NCI-H1105 treated with DMSO at 0.1 percent for 48 hours (cell line): ENCODE measurements at regions not wholly inside any gene's neighbourhood (a gene's known extent, or its start where the extent isn't known, plus 50 kb on each side); places are given as distances from the start of the nearest gene placed in this dataset.
"Not testable (repeated sequence)": the region's sequence is repeated elsewhere in the genome, so short reads cannot be mapped to it uniquely, and the experiment has no call there.

Experiments used
- DNase-seq: peaks from one replicate; lab custom pipeline; 2025; lab: John Stamatoyannopoulos, UW

DNA sequence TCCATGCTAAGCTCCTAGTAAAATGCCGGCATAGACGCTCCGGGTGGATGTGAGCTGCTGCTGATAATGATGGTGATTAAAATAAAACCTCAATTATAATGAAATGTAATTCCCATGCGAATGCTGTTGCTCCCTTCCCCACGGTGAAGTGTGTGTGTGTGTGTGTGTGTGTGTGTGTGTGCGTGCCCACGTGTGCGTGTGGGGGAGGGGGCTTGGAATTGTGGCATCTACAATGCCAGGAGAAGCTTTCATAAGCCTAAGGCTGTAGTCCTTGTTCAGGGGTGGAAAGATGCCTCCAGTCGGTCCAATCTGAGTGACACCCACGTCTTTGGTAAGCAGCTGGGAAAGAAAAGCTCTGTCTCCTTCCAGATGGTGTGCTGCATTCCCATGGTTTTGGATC, 137.9 kb downstream of the CDH26 start:
- no peak for DNase-seq

DNA sequence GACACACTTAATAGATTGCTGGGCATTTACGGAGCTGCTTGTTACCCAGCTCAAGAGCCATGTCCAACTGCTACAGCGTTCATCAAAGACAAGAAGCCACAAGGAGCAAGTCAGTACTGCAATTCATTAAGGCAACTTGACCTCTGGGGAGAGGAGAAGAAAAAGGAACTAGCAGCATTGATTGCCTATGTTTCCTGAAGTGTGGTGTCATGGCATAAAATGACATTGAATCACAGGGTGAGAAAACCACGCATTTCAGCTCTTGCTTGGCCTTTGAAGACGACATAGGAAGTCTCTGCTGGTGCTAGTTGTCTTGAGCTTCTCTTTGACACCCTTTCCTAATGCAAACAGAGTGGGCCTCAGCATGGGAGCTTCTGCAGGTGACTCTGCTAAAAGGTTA, 139.1 kb downstream of the CDH26 start:
- DNase-seq = no peak

DNA sequence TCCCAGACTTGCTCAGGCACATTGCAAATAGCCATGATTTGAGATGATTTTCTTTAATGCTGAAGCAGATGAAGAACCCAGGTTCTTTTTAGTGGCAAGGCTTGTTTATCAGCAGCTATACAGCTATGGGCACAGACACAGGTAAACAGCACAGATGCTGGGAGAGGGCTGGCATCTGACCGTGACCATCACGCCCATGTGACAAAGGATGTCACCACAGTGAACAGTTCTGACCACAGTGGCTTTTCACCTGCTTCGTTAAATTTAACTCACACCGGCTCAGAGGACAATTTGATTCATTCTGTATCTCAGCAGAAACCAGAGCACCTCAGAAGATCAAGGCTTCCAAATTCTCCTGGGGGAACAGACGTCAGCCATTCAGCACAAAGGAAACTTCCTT, 142.6 kb downstream of the CDH26 start:
- DNase-seq = no peak

DNA sequence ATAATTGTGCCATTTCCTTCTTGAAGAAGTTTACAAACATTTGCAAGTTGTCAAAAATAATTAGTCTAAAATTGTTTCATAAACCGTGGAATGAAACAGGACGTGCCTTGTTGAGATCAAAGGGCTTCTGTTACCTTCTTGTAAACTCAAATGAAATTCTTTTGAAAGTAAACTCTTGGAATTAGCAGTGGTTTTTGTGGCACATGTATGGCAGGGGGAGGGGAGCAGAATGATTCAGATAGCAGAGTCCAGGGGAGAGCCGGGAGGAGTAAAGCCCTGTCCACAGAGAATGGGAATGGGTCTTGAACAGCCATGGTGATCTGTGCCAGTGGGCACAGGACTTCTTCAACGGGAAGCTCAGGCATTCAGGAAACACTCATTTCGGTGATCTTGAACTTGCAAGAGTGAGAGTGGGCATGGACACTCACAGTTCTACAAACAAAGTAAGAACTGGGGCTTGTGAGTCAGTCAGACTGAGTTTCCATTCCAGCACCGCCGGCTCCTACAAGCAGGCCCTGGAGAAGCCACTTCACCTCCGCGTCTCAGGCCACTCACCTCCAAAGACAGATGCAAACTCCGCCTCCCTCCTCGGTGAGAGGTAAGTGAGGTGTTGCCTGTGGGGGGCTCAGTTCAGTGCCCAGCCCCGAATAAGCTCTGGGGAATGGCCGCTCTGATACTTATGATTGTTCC, 143.1 kb downstream of the CDH26 start:
- DNase-seq = no peak

DNA sequence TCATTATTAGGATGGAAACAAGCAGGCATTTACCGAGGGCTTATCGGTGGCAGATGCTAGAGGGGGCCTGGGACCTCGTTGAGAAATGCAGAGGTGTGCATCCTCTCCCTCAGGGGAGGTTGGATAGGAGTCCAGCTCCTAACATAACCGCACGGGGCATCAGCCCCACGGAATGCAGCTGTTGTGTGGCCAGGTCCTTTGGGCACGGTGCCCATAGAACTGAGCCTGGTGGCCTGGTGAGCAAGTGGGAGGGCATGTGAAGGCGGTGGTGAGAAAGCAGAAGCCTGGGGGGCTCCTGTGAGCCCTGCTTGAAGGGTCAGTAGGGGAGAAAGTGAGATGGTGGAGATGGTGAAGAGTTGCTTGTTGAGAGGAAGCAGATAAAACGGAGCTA, 143.7 kb downstream of the CDH26 start:
- no peak for DNase-seq

DNA sequence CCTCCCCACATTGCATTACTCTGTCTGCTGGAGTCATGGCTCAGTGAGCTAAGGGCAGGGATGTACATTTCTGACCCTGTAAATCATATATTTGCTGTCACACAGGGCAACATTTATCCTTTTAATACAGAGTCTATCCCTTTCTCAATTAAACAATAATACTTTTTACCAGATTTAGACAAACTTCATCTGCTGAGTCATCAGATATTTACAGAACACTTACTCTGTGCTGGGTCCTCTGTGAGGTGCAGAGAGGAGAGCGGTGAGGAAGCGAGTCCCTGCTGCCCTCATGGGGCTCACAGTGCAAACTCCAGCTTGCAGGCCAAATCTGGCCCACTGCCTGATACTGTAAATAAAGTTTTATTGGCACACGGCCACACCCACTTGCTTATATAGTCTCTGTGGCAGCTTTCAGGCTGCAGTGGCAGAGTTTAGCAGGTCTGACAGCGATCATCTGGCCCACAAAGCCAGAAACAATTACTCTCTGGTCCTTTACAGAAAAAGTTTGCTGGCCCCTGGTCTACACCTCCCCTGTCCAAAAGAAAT, 144.5 kb downstream of the CDH26 start:
- DNase-seq = no peak

DNA sequence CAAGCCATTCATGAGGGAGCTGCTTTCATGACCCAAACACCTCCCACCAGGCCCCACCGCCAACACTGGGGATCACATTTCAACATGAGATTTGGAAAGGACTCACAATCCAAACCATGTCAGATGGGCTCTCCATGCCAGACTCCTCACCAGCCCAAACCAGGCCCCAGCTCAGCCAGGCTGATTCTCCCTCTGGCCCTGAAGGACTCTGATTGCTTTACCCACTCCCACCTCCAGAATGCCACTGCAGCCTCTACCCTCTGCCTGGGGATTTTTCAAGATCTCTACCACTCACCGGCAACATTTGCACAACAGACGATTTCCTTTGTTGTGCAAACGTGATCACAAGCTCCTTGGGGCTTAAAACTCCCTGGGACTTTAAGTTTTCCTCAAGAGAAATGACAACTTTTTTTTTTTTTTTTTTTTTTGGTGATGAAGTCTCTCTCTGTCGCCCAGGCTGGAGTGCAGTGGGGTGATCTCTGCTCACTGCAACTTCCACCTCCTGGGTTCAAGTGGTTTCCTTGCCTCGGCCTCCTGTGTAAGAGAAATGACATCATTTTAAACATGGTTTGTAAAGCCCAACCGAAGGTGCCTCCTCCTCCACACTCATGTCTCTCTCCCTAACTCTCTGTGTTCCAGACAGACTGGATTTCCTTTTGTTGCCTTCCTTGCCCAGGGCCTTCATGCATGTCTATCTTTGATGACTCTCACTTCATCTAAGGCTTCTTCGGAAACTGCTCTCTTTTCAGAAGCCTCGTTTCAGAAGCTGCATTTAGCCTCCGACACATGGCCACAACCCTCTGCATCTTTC, 147.0 kb downstream of the CDH26 start:
- no peak for DNase-seq

DNA sequence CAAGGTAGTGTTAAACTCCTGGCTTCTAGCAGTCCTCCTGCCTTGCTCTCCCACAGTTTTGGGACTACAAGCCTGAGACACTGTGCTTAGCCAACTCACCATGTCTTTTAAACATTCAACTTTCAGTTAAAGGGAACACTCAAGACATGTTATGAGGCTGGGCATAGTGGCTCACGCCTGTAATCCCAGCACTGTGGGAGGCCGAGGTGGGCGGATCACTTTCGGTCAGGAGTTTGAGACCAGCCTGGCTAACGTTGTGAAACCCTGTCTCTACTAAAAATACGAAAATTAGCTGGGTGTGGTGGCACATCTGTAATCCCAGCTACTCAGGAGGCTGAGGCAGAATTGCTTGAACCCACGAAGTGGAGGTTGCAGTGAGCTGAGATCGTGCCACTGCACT, 148.0 kb downstream of the CDH26 start:
- not testable (repeated sequence) for DNase-seq

DNA sequence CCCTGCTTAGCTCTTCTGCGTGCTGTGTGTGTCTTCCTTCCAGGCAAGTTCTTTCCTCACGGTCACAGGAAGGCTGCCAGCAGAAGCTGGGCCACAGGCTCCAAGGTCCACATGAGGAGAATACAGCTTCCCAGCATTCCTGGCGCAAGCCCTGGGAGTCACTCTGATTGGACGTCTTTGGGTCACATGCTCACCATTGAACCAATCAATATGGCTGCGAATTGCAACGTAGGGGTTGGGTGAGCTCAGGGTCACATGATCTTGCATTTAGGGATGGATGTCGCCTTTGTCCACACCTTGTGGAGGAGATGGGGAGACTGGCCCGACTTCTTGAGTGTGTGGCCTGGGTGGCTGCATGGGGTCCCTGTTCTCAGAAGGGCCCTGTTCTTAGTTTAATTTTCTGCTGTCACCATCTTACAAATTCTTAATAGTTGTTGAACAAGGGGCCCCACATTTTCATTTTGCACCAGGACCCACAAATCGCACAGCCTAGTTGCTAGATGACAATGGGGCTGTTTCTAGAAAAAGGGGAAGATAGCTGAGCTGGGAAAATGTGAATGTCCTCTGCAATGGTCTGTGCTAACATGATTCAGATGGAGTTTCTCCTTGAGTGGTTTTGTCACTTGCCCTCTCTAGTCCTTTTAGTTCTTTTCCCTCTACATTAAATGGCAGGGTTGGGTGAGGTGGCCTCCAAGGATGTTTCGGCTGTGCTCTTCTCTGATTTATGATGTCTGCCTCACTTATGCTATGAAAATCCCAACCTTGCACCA, 149.6 kb downstream of the CDH26 start:
- no peak for DNase-seq

DNA sequence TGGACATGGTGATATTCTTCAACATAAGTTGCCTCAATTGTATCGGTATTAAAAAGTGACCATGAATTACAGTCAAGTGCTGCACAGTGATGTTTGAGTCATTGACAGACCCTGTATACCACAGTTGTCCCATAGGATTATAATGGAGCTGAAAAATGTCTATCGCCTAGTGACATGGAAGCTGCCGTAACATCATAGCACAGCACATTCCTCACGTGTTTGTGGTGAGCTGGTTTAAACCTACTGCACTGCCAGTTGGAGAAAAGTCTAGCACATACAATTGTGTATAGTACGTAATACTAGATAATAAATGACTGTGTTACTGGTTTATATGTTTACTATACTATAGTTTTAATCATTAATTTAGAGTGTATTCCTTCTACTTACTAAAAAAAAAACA, 150.2 kb downstream of the CDH26 start:
- no peak for DNase-seq

DNA sequence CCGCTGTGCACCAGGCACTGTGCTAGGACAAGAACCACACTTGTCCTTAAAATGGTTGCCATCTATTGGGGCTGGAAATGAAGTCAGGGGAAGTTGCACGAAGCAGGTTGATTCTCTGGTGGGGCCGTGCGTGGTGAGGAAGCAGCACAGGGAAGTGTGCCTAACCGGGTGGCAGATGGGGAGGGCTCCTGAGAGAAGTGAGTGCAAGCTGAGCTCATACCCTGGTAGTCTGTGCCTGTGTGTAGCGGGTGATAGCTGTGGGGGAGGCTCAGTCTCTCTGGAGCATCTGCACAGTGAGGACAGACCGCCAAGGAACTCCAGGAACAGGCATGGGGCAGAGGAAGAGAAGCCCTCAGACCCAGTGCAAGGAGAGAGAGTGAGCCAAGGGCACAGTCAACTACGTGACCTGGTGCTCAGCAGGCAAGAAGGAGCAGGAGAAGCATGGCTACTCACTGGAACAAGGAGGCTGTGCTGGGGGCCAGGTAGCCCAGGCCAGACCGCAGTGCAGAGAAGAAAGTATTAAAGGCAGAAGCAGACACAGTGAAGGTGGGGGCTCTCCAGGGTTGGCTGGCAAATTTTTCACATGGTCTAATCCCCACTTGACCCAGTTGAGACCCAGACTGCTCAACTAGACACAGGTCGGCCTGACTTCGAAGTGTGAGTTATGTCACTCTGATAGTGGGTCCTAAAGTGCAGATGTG, 155.0 kb downstream of the CDH26 start:
- DNase-seq = no peak

DNA sequence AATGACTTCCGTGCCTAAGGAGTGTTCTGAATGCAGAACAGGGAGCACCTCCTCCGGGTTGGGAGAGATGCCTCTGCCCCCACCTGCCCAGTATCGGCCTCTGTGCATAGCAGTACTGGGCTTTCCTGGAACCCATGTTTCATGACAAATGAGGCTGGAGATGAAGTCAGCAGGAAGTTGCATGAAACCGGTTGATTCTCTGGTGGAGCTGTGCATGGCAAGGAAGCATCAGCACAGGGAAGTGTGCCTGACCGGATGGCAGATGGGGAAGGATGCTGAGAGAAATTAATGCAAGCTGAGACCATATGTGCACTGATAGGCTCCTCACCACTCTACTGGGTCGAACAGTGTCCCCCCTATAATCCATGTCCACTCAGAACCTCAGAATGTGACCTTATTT, 155.5 kb downstream of the CDH26 start:
- DNase-seq = no peak

DNA sequence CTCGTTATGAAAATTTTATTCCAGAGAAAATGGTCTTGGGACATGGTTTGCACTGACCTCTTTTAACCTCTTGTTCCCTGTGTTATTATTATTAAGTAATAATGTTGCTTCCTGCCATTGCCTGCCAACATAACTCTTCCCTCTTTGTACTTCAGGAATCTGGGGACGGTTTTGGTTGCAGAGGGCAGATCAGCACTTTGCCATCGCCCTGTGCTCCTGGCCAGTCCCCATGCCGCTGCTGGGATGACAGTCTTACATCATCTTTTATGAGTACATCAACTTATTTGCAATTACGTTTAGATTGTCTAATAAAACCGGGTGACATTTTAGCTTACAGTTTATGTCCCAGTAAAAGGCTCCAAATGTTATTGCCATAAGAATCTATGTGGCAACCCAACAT, 157.2 kb downstream of the CDH26 start:
- DNase-seq = no peak

DNA sequence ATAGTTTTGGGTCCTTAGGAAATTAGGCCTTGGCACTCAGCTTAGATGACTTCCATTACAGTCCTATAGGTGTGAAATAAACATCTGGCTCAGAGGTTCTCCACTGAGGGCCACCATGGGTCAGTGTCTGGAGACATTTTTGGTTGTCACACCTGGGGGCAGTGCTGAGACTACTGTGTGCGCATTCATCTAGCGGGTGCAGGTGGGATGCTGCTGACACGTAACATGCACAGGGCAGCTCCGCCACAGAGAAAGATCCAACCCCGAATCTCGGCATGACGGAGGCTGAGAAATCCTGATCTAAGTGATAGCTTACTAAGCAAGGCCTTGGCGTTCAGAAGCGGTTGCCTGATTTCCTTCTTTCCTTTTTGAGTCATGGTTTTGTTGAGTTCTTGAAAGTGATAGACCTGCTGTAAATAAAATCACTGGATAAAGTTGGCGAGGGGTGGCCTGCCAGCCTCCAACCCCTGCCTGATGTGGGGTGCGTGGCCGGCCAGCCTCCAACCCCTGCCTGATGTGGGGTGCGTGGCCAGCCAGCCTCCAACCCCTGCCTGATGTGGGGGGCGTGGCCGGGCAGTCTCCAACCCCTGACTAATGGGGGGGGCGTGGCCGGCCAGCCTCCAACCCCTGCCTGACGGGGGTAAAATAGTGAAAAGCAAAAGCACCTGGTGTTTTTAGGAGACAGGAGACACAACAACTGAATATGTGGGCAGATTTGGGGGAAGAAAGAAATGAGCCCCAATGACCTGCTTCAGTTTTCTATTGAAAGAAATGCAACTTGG, 158.1 kb downstream of the CDH26 start:
- no peak for DNase-seq

DNA sequence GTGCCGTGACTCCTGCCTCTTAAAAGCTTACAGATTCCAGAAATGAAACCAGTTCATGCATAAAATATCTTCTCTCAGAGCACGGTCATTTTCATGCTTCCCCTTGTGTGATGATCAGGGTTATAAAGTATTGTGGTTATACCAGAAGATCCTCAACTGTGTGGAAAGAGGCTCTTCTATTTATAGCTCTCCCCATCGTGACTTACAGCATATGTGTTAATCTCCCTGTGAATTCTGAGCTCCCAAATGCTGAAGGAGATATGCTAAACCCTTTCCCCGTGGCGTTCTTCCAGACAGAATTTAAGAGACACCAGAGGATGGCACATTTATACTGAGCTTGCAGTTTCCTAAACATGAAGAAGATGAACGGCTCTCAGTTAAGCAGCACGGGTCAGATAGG, 158.8 kb downstream of the CDH26 start:
- DNase-seq = no peak

DNA sequence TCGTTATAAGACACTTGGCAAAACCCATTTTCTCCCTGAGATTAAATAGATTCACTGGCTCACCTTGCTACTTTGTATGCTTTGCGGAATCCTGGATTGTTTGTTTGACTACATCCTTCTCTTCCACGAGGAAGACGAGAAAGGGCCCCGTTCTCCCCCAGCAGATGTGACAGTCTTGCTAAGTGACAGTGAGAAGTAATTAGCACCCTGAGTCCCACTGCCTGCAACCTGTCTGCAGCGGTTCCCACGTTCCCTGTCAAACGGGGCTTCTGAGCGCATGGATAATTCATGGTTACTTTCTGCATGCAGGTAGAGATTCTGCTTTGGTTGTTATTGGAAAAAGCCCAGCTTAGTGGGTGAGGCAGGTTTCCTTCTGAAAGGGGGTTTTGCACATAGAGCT, 163.7 kb downstream of the CDH26 start:
- no peak for DNase-seq

DNA sequence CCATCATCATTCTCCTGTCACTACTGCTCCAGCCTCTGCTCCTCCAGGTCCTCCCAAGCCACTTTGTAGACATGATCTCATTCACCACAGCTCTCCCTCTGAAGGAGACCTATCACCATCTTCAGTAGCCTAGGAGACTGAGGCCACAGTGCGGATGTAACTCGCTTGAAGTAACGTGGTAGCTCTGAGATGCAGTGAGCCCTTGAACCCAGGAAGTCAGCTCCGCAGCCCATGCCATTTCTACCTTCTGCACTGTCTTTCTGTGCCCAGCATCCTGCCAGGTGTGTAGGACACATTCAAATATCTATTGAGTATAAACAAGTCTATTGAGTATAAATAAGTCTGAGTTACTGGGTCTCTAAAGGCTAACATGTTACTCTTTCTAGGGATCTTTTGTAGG, 164.4 kb downstream of the CDH26 start:
- DNase-seq = no peak

DNA sequence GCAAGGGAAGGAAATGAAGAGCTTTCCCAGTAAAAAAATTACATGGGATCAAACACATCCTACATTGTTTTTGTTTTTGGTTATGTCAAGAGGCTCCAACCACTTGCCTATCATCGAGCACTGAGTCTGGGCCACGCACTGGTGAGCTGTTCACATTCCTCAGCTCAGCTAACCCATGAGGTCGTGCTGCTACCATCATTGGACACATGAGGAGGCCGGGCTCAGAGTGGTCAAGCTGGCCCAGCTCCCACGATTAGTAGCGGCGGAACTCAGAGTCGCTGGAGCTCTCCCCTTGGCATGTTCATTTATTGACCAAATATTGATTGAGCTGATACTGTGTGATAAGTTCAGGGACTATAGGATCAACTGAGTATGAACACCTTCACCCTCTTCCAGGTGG, 164.9 kb downstream of the CDH26 start:
- no peak for DNase-seq

DNA sequence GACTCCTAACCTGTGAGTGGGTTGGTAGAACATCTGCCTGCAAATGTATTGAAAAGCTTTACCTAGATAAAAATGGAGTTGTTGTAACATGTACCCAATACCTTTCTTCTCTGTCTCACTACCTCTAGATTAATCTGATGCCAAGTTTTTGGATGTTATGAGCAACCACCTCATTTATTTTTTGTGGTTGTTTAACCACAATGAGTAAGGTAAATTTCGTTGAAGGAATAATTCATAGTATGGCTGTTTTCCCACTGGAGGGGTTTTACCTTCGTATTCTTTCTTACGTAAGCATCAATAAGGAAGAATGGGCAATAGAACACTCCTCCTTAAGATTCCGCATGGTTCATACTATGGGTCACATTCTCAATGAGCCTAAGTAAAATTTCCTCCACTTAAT, 165.4 kb downstream of the CDH26 start:
- DNase-seq = no peak

DNA sequence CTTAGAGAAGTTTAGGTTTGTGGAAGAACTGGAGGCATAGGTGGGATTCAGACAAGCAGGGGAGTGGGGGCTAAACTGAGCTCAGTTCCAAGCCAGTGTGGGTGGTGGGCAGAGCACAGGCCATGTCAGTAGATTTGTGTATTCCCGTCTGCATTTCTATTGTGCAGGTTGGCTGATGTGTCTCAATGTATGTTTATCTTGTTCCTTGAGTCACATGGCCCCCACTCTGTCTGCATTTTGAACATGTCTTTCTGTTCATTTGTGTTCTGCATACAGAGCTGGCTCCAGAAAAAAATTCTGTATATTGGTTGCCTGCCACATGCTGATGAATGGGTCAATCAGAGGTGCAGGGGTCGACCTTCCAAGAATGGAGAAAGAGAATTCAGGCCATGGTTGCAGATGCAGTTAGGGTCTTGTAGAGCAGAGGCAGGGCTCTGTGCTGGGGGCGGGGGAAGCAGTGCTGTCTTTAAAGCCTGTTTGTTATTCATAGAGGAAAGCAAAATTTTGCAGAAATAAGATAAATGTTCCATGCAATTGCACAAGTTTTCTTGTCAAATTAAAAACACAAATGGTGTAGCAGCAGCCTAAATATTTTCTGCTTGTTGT, 166.7 kb downstream of the CDH26 start:
- DNase-seq = no peak

DNA sequence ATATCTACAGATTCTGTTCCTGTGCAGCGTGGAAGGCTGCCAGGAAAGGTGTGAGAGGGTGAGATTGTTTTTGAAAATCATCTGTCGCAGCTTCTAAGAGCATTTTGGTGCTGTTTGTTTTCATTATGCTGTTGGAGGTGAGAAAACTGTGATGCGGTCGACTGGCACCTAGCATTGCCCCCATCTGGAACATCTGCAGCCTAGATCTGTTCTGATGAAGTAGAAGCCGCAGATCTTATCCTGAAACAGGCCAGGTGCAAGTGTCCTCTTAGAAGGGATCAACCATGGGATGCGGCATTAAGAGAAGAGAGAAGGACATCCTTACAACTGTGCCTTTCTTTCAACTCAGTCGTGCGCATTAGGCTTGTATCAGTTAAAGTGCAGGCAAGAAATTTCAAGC, 167.3 kb downstream of the CDH26 start:
- DNase-seq = no peak
